Activated CD4-positive, CD25-positive, alpha-beta regulatory T cell treated with anti-CD3 and anti-CD28 coated beads, Interleukin-2, amount 50 U/mL, for 16 hours (primary cell): ENCODE measurements at regions not wholly inside any gene's neighbourhood (a gene's known extent, or its start where the extent isn't known, plus 50 kb on each side); places are given as distances from the start of the nearest gene placed in this dataset.

Experiments used
- DNase-seq: peaks from one replicate; pipeline ENCODE4 v3.0.0-alpha.2; 2020; ENCODE audit warnings: low read depth, low spot score

- DNase-seq: no peak
These were observed 135.7 kb upstream of the PWP1 start for GRCh38 chr12:107549651-107550480.

DNA sequence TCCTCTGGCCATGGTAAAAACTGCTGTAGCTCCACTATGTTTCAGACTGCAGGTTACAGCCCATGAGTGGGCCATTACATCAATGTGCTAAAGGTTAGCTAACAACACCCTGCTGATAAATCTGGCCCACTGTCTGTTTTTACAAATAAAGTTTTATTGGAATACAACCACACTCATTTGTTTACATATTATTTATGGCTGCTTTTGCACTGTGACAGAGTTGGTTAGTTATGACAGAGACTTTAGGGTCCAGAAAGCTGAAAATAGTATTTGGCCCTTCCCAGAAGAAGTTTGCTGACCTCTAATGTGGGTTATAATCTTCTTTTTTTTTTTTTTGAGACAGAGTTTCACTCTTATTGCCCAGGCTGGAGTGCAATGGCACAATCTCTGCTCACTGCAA lies 134.2 kb upstream of the PWP1 start:
- DNase-seq: no peak

- no peak for DNase-seq
These were observed 133.3 kb upstream of the PWP1 start for GRCh38 chr12:107552263-107552662.

DNA sequence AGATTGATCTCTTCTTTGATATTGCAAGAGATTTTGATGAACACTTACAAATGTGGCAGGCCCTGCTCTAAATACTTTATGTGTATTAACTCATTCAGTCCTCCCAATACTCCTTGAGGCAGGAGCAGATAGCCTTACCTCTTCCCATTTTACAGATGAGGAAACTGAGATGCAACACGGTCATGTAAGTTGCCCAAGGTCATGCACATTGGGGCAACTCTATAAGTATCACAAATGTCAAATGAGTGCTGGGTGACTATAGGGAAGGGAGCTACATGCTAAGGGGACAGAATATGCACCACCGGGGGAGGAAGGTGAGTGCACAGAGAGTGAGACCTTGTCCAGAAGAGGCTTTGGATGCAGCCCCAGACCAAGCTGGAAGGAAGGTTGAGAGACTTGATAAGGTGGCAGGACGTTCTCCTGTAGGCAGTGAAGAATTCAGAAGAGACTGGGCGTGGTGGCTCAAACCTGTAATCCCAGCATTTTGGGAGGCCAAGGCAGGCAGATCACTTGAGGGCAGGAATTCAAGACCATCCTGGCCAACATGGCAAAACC lies 132.3 kb upstream of the PWP1 start:
- DNase-seq: no peak

DNA sequence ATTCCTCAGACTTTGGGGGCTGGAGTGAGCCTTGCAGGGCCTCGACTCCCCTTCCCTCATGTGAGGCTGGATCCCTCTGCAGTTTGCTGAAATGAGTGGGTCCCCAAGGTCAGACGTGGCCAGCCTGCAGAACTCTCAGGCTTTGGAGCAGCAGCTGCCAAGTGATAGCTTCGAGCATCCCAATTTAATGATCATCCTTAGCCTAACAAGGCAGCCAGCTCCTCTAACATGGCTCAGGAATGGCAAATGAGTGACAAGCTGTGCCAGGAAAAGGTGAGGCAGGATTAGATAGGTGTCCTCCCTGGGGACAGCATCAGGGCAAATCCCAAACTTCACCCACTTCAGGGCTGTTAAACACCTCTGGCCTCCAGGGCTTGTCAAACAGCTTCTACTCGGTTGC lies 130.7 kb upstream of the PWP1 start:
- DNase-seq: no peak

DNA sequence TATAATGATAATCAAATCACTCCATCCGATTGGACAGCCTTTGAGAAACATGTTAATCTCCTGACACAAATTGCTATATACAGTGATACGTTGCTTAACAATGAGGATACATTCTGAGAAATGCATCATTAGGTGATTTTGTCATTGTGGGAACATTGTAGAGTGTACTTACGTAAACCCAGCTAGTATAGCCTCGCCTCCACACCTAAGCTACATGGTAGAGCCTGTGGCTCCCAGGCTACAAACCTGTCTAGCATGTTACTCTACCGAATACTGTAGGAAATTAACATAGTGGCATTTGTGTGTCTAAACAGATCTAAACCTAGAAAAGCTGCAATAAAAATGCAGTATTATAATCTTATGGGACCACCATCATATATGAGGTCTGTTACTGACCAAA lies 128.6 kb upstream of the PWP1 start:
- DNase-seq: no peak

DNA sequence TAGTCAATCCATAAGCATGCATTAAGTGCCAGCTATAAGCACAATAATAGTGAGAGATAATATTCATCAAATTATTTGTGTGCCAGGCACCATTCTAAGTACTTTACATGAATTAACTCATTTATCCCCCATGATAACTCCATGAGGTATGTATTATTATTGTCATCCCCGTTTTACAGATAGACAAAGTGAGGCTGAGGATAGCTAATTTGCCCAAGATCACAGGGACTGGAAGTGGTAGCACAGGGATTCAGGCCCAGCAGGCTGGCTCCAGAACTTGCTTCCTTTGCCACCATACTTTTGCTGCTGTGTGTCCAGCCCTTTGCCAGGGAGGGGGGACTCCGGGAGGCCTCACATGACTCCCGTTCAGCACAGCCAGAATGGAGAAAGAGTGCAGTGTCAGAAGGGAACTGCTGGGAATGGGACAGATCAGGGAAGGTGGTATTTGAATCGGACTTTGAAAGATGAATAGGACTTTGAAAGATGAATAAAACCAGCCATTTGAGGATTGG lies 128.0 kb upstream of the PWP1 start:
- no peak for DNase-seq

GRCh38 chr12:107558141-107558815 lies 127.3 kb upstream of the PWP1 start:
- no peak for DNase-seq

- DNase-seq: no peak
These were observed 126.7 kb upstream of the PWP1 start for GRCh38 chr12:107558816-107559382.

GRCh38 chr12:107560165-107560898 lies 125.3 kb upstream of the PWP1 start:
- DNase-seq: no peak

DNA sequence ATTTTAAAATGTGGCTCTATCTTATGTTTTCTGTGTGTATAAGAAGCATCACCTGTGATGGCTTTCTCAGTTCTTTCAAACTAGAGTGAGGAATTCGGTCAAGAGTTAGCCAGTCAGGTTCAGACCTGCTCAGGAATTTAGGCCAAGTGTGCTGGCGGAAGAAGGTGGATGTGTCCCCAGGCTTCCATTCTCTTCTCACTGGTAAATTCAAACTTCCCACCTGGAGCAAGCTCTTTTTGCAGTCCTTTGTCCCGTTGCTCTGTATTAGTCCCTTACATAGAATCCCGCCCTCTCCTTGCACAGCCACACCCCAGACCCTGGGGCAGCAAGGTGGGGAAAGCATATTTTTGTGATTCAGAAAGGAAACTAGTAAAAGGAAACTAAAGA lies 124.7 kb upstream of the PWP1 start:
- no peak for DNase-seq

DNA sequence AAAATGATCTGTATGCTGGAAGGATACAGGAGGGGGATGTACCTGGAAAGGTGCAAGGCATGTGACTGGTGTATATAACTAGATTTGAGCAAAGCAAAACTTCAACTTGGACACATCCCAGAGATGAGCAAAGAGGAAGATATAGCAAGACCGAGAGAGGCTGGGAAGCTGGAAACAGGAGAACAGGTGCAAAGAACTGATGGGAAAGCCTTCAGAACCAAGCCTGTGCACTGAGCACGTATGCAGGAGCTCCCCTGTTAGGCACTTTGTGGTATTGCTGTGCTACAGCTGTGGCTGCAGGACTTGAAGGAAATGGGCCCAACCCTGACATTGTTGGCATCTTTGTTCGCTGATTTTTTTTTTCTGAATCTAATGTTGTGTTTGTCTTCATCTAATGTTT lies 120.7 kb upstream of the PWP1 start:
- DNase-seq: no peak

DNA sequence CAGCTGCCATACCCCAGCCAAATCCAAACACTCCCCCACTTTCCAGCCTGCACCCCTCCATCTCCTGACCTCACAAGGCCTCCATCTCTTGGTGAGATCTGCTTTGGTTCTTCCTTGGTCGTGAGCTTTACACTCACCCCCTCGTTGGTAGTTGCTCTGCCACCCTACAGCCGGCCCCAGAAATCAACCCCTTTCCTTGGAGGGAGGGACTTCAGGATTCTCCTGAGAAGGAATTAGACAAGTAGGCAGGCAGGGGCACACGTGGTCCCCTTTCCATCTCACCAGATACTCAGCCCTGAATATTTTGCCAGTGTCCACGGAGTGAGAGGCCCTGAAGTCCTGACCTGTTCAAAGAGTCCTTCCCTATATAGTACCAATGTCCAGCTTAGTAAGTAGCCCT lies 120.0 kb upstream of the PWP1 start:
- no peak for DNase-seq

- no peak for DNase-seq
These were observed 117.6 kb upstream of the PWP1 start for GRCh38 chr12:107567876-107568619.

- DNase-seq: no peak
These were observed 116.9 kb upstream of the PWP1 start for GRCh38 chr12:107568718-107569117.

DNA sequence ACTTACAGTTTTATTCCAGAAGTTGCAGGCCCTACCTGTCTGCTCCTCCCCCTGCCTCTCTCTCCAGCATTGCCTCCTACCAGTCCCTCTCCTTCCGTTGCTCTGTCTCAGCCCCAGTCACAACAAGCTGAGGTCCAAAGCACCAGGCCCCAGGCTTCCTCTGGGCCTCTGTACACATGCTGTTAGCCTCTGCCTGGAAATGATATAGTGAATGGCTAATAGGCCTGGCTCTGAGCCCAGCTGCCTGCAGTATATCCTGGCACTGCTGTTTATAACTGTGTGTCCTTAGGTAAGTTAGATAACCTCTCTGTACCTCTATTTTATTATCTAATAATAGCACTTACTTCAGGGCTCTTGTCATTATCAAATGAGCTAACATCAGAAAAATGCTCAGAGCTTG lies 114.9 kb upstream of the PWP1 start:
- no peak for DNase-seq

DNA sequence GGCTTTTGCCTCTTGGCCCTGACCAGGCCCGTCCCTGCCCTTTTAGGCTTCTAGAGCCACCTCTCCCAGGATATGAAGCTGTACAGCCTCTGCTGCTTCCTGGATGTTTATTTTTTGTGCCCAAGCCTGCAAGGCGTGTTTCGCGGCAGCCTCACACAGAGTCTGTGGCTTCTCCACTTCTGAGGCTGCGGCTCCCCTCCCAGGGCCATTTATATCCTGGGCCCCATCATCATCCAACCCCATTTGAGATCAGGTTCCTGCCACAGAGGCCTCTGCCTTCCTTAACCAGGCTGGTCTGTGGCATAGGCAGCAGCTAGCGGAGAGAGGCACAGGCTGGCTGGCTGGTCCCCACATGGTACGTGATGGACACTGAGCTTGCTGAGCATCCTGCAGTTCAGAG lies 114.1 kb upstream of the PWP1 start:
- DNase-seq: no peak

DNA sequence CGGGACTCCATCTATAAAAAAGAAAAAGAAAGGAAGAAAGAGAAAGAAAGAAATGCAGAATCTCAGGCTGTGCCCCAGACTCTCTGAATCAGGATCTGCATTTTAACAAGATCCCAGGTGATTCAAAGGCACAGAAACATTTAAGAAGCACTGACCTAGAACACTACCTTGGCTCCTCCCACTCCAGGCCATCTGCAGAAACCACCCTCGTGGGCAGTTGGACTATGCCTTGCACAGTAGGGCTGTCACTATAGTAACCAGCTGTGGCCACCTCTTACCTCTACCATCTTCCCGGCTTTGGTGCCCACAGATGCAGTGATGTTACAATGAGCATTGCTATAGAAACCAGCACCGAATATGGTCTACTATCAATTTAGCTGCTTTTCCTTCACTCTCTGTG lies 110.9 kb upstream of the PWP1 start:
- DNase-seq: no peak

DNA sequence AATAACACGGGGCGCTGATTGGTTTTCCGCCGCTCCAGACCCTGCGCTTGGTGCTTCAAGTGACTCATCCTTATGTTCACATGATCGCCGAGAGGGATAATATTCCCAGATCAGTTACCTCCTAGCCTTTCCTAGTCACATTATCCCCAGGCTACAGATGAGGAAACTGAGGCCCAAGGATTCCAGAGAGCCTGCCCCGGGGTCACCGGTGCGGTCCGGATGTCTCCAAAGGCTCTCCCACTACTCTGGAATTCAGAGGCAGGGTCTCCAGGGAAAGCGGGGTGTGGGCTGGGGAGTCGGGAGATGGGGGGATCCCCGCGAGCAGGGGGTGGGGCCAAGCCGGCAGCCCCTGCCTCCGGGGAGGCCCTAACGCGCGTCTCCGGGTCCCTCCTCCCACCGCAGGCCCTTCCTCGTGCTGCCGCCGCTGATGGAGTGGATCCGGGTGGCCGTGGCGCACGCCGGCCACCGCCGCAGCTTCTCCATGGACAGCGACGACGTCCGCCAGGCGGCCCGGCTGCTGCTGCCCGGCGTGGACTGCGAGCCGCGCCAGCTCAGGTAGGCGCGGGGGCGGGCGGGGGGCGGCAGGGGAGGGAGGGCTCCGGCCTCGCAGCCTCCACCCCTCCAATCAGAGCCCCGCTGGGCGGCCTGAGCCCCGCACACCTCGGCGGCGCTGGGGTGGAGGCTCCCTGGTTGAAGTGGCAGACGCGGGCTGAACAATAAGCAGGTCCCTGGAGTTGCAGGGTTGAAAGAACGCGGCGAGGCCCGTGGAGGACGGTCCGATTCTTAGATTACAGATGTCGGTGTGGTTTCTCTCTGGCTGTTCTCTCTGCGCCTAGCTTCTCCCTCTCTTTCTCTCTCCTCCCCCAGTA lies 104.6 kb upstream of the PWP1 start:
- DNase-seq: no peak

- DNase-seq: no peak
These were observed 104.0 kb upstream of the PWP1 start for GRCh38 chr12:107581619-107582015.
